ENCODE measurements at regions not wholly inside any gene's neighbourhood (a gene's known extent, or its start where the extent isn't known, plus 50 kb on each side); places are given as distances from the start of the nearest gene placed in this dataset.

GRCh38 chr7:68417002-68417401, 1181.3 kb upstream of the AUTS2 start:
- no peak for TF ChIP-seq CTCF (conservative IDR thresholded peaks at IDR 0.05; ENCODE audit: low read depth, low read length)
- TF ChIP-seq EZH2phosphoT487 (IDR thresholded peaks at IDR 0.05; ENCODE audit: borderline replicate concordance, low read length): no peak
